ENCODE measurements at regions not wholly inside any gene's neighbourhood (a gene's known extent, or its start where the extent isn't known, plus 50 kb on each side); places are given as distances from the start of the nearest gene placed in this dataset.

DNA sequence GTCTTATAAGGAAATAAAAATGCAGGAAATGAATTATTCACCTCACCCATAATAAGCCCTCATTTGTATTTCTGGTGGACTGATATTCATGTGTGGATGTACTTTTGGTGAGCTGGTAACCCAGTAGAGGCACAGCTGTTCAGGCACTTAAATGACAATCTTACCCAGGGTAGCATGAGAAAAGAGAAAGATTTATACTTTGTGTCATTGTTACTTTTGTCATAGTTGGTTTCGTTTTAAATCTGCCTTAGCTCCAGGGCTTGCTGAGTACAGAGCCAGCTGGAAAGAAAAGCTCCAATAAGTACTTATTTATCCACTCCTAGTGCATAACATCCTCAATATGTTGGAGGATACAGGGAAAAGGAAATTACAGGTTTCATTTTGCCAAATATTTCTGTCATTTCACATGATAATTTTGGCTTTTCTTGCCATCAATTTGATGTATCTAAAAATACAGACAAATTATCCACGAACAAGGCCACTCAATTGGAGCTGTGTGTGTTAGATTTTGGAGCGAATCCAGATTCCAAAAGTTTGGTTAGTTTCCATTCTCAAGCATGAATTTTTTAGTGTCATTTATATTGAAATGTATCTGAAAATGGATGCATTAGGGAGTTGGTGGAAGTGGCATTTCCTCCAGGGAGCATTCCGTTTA, 1276.1 kb upstream of the FAM98A start:
- H3K4me3 ChIP-seq (replicated peaks; ENCODE audit: low read depth, low read length) = no peak overlapping the region
- DNase-seq (ENCODE audit: extremely low read depth, low read depth) = no peak
- TF ChIP-seq, protein P1, sequence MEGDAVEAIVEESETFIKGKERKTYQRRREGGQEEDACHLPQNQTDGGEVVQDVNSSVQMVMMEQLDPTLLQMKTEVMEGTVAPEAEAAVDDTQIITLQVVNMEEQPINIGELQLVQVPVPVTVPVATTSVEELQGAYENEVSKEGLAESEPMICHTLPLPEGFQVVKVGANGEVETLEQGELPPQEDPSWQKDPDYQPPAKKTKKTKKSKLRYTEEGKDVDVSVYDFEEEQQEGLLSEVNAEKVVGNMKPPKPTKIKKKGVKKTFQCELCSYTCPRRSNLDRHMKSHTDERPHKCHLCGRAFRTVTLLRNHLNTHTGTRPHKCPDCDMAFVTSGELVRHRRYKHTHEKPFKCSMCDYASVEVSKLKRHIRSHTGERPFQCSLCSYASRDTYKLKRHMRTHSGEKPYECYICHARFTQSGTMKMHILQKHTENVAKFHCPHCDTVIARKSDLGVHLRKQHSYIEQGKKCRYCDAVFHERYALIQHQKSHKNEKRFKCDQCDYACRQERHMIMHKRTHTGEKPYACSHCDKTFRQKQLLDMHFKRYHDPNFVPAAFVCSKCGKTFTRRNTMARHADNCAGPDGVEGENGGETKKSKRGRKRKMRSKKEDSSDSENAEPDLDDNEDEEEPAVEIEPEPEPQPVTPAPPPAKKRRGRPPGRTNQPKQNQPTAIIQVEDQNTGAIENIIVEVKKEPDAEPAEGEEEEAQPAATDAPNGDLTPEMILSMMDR (IDR thresholded peaks at IDR 0.05; ENCODE audit: low read depth, low read length, missing control alignments) = no peak

DNA sequence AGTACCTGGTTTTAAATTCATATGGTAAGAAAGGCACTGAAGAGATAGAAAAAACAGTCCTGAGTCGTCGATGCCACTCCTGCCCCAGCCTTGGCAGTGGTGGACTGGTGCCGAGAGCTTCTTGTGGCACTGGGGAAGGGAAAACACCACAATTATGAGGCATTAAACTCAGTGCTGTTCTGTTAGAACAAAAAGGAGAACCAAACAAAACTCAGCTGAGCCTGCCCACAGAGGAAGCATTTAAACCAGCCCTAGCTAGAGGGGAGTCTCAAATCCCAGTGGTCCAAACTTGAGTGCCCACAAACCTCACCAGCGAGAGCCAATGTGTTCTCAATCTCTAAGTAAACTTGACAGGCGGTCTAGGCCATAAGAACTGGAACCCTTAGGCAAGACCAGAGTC, 1254.5 kb upstream of the FAM98A start:
- no peak overlapping the region for H3K4me3 ChIP-seq (replicated peaks; ENCODE audit: low read depth, low read length)
- TF ChIP-seq, protein P1 (IDR thresholded peaks at IDR 0.05; ENCODE audit: low read depth, low read length, missing control alignments) = no peak
- no peak for DNase-seq (ENCODE audit: extremely low read depth, low read depth)

DNA sequence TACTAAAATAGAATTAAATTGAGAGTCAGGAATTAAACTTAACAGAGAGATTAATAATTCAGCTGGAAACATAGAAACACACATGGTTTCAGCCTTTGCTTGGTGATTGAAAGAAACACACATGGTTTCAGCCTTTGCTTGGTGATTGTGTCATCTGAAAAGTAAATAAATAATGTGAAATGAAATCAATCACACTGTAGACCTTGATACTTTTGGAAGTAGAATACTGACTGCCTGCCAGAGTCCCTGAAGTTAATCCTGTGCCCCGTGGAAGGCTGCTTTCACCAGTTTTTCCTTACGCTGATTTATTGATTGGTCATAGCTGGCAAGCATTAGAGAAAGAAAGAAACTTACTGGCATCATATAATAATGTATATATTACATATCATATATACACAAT, 1252.7 kb upstream of the FAM98A start:
- no peak overlapping the region for H3K4me3 ChIP-seq (replicated peaks; ENCODE audit: low read depth, low read length)
- TF ChIP-seq, protein P1 (IDR thresholded peaks at IDR 0.05; ENCODE audit: low read depth, low read length, missing control alignments) = no peak
- no peak for DNase-seq (ENCODE audit: extremely low read depth, low read depth)

DNA sequence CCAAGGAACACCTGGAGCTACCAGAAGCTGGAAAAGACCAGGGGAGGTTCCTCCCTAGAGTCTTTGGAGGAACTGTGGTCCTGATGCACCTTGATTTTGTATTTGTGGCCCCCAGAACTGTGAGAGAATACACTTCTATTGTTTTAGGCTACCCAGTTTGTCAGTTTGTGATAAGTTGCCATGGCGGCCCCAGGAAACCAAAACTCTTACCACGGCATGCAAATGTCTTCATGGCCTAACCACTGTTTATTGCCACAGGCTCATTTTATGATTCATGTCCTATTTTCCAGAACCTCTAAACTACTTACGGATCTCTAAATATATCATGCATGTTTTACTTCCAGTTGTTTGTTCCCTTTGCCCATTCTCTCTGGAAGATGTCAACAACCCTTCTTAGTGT, 1250.7 kb upstream of the FAM98A start:
- DNase-seq (ENCODE audit: extremely low read depth, low read depth) = no peak
- no peak overlapping the region for H3K4me3 ChIP-seq (replicated peaks; ENCODE audit: low read depth, low read length)
- TF ChIP-seq, protein P1 (IDR thresholded peaks at IDR 0.05; ENCODE audit: low read depth, low read length, missing control alignments) = no peak

DNA sequence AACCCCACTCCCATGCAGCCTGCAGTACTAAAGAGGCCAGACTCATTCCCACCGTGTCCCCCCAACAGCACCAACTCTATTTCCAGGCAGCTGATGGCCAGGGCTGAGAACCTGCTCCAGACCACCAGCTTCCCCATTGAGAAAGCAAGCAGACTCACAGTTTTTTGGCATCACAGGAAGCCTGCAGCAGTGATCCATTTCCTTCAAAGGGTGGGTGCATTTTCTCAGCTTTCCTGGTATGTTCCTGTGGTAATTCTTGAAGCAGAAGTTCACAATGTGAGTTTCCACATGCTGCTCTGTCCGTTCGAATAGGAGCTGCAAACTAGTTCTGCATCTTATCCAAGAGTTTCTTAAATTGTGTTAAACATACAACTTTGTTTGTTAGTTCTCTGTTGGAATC, 1249.6 kb upstream of the FAM98A start:
- DNase-seq (ENCODE audit: extremely low read depth, low read depth) = no peak
- TF ChIP-seq, protein P1 (IDR thresholded peaks at IDR 0.05; ENCODE audit: low read depth, low read length, missing control alignments) = no peak
- no peak overlapping the region for H3K4me3 ChIP-seq (replicated peaks; ENCODE audit: low read depth, low read length)

DNA sequence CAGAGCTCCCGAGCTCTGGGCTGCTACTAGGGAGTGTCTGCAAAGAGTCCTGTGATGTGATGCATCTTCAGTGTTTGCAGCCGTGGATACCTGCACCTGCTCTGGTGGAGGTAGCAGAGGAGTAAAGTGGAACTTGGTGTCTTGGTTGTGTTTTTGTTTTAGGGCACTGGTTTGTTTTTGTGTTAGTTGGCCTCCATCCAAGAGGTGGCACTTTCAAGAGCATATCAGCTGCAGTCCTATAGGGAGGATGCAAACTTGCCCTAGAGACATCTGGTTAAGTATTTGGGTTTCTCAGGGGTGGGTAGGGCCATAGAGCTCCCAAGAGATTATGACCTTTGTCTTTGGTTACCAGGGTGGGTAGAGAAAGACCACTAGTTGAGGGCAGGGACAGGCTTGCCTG, 1249.0 kb upstream of the FAM98A start:
- H3K4me3 ChIP-seq (replicated peaks; ENCODE audit: low read depth, low read length) = no peak overlapping the region
- DNase-seq (ENCODE audit: extremely low read depth, low read depth) = no peak
- TF ChIP-seq, protein P1 (IDR thresholded peaks at IDR 0.05; ENCODE audit: low read depth, low read length, missing control alignments) = no peak

DNA sequence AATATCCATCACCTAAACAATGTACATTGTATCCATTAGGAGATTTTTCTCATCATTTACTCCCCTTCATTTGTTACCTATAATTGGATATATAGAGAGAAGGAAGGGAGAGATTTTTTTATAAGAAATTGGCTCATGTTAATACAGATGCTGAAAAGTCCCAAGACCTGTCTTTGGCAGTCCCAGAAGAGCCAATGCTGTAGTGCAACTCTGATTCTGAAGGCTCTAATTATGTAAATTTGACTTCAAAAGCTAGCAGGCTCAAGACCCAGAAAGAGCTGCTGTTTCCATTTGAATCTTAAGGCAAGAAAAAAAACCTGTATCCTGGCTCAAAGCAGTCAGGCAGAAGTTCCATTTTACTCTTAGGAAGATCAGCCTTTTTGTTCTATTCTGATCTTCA, 1245.5 kb upstream of the FAM98A start:
- H3K4me3 ChIP-seq (replicated peaks; ENCODE audit: low read depth, low read length) = no peak overlapping the region
- no peak for DNase-seq (ENCODE audit: extremely low read depth, low read depth)
- TF ChIP-seq, protein P1 (IDR thresholded peaks at IDR 0.05; ENCODE audit: low read depth, low read length, missing control alignments) = no peak

All from HFF-Myc (cell line).